ENCODE measurements at regions not wholly inside any gene's neighbourhood (a gene's known extent, or its start where the extent isn't known, plus 50 kb on each side); places are given as distances from the start of the nearest gene placed in this dataset.

DNA sequence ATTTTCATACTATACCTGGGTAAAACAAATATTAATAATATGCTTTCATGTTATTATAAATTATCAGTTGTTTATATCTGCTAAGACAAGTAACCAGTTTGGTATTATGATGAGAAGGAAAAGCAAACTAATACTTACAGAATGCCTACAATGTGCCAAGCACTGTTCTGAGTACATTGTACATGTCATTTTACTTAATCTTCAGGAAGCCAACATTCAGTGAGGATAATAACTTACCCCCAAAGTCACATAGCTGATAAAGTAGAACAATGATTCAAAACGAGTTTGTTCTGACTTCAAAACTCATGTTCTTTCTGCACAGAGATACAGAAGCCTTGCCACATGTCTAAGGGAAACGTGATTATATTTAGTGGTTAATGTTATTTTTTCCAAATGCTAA lies 89.0 kb upstream of the DIO2 start:
- TF ChIP-seq, protein P1, sequence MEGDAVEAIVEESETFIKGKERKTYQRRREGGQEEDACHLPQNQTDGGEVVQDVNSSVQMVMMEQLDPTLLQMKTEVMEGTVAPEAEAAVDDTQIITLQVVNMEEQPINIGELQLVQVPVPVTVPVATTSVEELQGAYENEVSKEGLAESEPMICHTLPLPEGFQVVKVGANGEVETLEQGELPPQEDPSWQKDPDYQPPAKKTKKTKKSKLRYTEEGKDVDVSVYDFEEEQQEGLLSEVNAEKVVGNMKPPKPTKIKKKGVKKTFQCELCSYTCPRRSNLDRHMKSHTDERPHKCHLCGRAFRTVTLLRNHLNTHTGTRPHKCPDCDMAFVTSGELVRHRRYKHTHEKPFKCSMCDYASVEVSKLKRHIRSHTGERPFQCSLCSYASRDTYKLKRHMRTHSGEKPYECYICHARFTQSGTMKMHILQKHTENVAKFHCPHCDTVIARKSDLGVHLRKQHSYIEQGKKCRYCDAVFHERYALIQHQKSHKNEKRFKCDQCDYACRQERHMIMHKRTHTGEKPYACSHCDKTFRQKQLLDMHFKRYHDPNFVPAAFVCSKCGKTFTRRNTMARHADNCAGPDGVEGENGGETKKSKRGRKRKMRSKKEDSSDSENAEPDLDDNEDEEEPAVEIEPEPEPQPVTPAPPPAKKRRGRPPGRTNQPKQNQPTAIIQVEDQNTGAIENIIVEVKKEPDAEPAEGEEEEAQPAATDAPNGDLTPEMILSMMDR (IDR thresholded peaks at IDR 0.05; ENCODE audit: low read depth, low read length), result no peak
- TF ChIP-seq POLR2A (IDR thresholded peaks at IDR 0.05; ENCODE audit: extremely low read depth, insufficient read length), result no peak
